IMR-90 (cell line): ENCODE measurements at regions not wholly inside any gene's neighbourhood (a gene's known extent, or its start where the extent isn't known, plus 50 kb on each side); places are given as distances from the start of the nearest gene placed in this dataset.

ENCODE experiments used
- BHLHE40 ChIP-seq: fragments of 150-350 bp; IDR thresholded peaks from 2 replicates; pipeline ENCODE4 v1.6.1; 2016; ENCODE audit warnings: mild to moderate bottlenecking, low read depth, low read length
- CEBPB ChIP-seq: IDR thresholded peaks from 2 replicates; pipeline ENCODE4 v1.6.1; 2012; ENCODE audit warnings: low read depth, low read length, improper control_type of control experiment
- CTCF ChIP-seq: conservative IDR thresholded peaks from 2 replicates; pipeline ENCODE4 v1.5.1; 2012; ENCODE audit warnings: mild to moderate bottlenecking, low read depth, low read length, improper control_type of control experiment
- ELK1 ChIP-seq: fragments of 150-350 bp; IDR thresholded peaks from 2 replicates; pipeline ENCODE4 v1.6.1; 2016; ENCODE audit warnings: low read depth, mild to moderate bottlenecking, low read length, moderate library complexity, borderline replicate concordance
- FOS ChIP-seq: fragments of 150-350 bp; IDR thresholded peaks from 2 replicates; pipeline ENCODE4 v1.6.1; 2016; ENCODE audit warnings: low read depth, low read length
- MAFK ChIP-seq: IDR thresholded peaks from 2 replicates; pipeline ENCODE4 v1.6.1; 2012; ENCODE audit warnings: low read depth, low read length, improper control_type of control experiment
- MAZ ChIP-seq: IDR thresholded peaks from 2 replicates; pipeline ENCODE4 v1.6.1; 2012; ENCODE audit warnings: low read depth, mild to moderate bottlenecking, low read length, improper control_type of control experiment, moderate library complexity, borderline replicate concordance
- MXI1 ChIP-seq: IDR thresholded peaks from 2 replicates; pipeline ENCODE4 v1.6.1; 2012; ENCODE audit warnings: low read depth, mild to moderate bottlenecking, low read length, moderate library complexity, borderline replicate concordance
- POLR2A ChIP-seq: IDR thresholded peaks from 2 replicates; pipeline ENCODE4 v1.6.1; 2012; ENCODE audit warnings: mild to moderate bottlenecking, low read depth, low read length
- RAD21 ChIP-seq: IDR thresholded peaks from 2 replicates; pipeline ENCODE4 v1.6.1; 2012; ENCODE audit warnings: low read length, improper control_type of control experiment
- RCOR1 ChIP-seq: IDR thresholded peaks from 2 replicates; pipeline ENCODE4 v1.6.1; 2012; ENCODE audit warnings: mild to moderate bottlenecking, low read length, improper control_type of control experiment; ENCODE audit not compliant: insufficient replicate concordance
- RFX5 ChIP-seq: IDR thresholded peaks from 2 replicates; pipeline ENCODE4 v1.8.0; 2012; ENCODE audit warnings: low read depth, mild to moderate bottlenecking, low read length, moderate library complexity
- USF2 ChIP-seq: fragments of 150-350 bp; IDR thresholded peaks from 2 replicates; pipeline ENCODE4 v1.6.1; 2017; ENCODE audit warnings: mild to moderate bottlenecking, antibody characterized with exemption, low read length, low read depth

DNA sequence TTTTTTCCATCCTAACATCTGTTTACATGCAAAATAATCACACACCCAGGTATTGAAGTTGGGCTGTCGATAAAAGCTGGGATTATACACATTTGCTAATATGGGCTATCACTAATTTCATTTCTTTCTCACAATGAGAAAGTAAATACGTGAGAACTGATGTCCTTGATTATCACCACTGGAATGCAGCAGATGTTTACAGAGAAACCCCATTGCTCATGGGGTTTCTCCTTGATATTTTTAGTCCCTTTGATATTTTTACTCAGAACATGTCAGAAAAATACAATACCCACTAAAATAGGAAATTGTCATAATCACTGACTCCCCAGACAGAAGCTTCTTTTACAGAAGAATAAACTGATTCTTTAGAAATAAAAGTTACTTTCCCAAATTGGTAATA, 535.1 kb upstream of the CCDC54 start:
- TF ChIP-seq CTCF (no peak), MAZ (no peak), MAFK (no peak), POLR2A (no peak), ELK1 (no peak), RAD21 (no peak), RCOR1 (no peak), FOS (no peak), MXI1 (no peak), CEBPB (no peak), USF2 (no peak), BHLHE40 (no peak), RFX5 (no peak)
